Amniotic epithelial cell (primary cell): ENCODE measurements at regions not wholly inside any gene's neighbourhood (a gene's known extent, or its start where the extent isn't known, plus 50 kb on each side); places are given as distances from the start of the nearest gene placed in this dataset.
"Not testable (repeated sequence)": the region's sequence is repeated elsewhere in the genome, so short reads cannot be mapped to it uniquely, and the experiment has no call there.

Experiments
- DNase-seq: peaks from one replicate; pipeline ENCODE4 v3.0.0-alpha.2; 2010; ENCODE audit warnings: low read depth

- no peak for DNase-seq
Measured at GRCh38 chr10:30560326-30560725, 69.2 kb downstream of the LYZL2 start.

- no peak for DNase-seq
Measured at GRCh38 chr10:30559180-30559579, 70.4 kb downstream of the LYZL2 start.

GRCh38 chr10:30558411-30558810 is 71.1 kb downstream of the LYZL2 start:
- no peak for DNase-seq

- DNase-seq = peak; percentile 94
Measured at GRCh38 chr10:30557884-30558283, 71.7 kb downstream of the LYZL2 start.

DNA sequence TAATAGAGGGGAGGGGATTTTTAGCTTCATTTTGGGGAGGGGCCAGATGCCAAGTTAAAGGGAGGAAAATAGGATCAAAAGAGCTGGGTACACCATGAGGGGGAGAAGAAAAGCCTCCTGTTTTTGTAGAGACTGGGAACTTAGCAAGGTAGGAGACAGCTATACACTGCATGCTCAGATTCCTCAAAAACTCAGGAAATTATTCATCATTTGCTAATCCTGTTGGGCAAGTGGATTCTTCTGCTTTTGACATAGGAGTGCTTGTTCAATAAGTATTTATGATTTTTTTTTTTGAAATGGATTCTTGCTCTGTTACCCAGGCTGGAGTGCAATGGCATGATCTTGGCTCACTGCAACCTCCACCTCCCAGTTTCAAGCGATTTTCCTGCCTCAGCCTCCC is 73.4 kb downstream of the LYZL2 start:
- DNase-seq = peak; percentile 40

- DNase-seq = no peak
Measured at GRCh38 chr10:30555465-30555864, 74.1 kb downstream of the LYZL2 start.

- no peak for DNase-seq
Measured at GRCh38 chr10:30554440-30554825, 75.1 kb downstream of the LYZL2 start.

DNA sequence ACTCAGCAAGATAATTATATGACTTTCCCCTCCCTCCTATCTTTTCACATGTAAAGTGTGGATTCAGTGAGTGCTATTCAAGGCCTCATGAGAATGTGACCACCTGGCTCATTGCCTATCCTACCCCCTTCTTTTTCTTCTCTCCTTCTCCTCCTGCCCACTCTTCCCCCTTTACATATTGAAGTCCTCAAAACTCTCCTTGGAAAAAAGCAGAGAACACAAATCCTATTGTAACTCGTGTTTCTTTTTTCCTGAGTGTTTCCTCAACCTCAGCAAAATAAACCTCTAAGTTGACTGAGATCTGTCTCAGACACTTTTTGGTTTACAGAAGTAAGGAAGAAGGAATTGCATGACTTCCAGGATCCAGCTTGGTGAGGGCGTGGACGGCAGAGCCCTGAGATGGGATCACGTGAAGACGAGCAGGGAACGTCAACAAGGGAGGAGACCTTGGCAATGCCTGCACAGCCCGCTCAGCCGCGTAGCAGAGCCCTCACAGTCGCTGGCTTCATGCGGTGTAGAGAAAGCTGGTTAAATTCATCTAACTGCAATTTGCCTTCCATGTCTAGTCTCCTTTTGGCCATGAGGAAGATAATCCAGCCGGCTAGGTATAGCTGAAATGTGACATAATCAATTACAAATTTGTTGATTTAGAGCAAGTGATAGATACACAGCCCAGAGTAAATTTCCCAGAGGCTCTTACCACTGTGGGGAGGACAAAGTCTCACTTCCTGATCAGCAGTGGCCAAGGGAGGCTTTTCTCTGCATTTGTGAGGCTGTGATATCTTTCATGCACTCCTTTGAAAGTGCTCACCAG is 75.7 kb downstream of the LYZL2 start:
- DNase-seq = peak; percentile 56

GRCh38 chr10:30553018-30553625 is 76.4 kb downstream of the LYZL2 start:
- no peak for DNase-seq

GRCh38 chr10:30550967-30551815 is 78.4 kb downstream of the LYZL2 start:
- DNase-seq = no peak

DNA sequence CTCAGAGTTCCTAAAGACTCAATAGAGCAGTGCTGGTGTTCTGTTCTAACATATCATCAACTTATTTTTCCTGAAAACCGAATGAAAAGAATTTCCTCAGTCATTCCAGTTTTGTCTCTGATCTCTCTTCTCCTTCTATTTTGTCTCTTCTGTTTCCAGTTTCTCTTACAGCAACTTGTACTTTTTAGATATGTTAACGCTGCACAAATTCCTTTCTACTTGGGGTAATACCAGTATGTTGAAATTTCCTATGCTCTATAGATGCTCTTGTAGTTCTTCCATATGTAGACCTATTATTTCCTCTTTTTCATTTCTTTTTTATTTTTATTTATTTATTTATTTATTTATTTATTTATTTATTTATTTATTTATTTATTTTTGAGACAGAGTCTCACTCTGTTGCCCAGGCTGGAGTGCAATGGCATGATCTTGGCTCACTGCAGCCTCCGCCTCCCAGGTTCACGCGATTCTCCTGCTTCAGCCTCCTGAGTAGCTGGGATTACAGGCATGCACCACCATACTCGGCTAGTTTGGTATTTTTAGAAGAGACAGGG is 80.3 kb downstream of the LYZL2 start:
- not testable (repeated sequence) for DNase-seq

DNA sequence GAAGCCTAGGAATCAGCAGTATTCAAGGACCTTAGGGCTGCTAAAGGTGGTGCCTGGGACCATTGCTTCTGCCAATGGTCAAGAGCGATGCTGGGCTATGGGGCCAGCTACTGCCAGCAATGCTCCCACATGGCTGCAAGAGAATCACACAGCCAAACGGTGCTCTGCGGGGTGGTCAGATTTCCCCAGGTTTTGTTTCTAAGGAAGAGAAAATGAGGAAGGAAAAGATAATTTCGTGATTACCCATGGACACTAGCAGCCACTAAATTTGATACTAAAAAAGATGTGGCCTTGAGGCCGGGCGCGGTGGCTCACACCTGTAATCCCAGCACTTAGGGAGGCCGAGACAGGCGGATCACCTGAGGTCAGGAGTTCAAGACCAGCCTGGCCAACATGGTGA is 83.0 kb downstream of the LYZL2 start:
- no peak for DNase-seq

- no peak for DNase-seq
Measured at GRCh38 chr10:30542895-30543288, 86.7 kb downstream of the LYZL2 start.

- no peak for DNase-seq
Measured at GRCh38 chr10:30542001-30542894, 87.3 kb downstream of the LYZL2 start.

GRCh38 chr10:30540276-30540675 is 89.3 kb downstream of the LYZL2 start:
- peak; percentile 57 for DNase-seq

DNA sequence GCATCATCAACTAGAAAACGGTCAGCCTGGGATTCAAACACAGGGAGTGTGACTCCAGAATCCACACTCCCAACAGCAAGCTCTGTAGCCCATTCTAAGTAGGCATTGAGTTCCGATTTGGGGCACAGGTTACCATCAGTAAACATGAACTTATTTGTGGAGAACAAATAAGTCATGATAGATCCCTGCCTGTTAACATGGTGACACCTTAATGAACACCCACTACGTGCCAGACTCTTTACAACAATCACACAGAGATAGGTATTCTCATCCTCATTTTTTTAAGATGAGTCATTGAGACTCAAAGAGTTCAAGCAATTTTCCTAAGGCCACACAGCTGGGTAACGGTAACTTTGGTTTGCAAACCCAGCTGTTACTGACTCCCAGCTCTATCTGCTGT is 91.5 kb downstream of the LYZL2 start:
- peak; percentile 31 for DNase-seq

GRCh38 chr10:30537586-30537985 is 92.0 kb downstream of the LYZL2 start:
- DNase-seq = no peak

- DNase-seq = not testable (repeated sequence)
Measured at GRCh38 chr10:30537158-30537557, 92.4 kb downstream of the LYZL2 start.

GRCh38 chr10:30536578-30536977 is 93.0 kb downstream of the LYZL2 start:
- DNase-seq = no peak

DNA sequence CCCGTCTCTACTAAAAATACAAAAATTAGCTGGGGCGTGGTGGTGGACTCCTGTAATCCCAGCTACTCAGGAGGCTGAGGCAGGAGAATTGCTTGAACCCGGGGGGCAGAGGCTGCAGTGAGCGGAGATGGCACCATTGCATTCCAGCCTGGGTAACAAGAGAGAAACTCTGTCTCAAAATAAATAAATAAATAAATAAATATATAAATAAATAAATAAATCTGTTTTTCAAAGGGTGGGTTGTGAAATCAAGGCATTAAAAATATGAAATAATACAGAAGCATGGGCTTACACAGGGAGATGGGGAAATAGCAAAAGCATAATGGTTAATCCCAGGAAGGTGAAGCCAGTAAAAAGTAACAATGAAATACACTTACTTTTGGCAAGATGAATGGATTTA is 93.9 kb downstream of the LYZL2 start:
- no peak for DNase-seq

GRCh38 chr10:30534465-30535144 is 94.9 kb downstream of the LYZL2 start:
- DNase-seq = peak; percentile 70
